HEK293T (cell line): ENCODE measurements at regions not wholly inside any gene's neighbourhood (a gene's known extent, or its start where the extent isn't known, plus 50 kb on each side); places are given as distances from the start of the nearest gene placed in this dataset.

Experiments
- CTCF ChIA-PET: fragments of 350-600 bp; formaldehyde crosslinking; extraction: SDS; loops from one replicate; lab custom pipeline; 2021; ENCODE audit warnings: antibody characterized with exemption, inconsistent platforms; lab: Yijun Ruan, JAX
- POLR2A ChIA-PET: fragments of 350-600 bp; formaldehyde crosslinking; extraction: SDS; loops from one replicate; lab custom pipeline; 2020; ENCODE audit warnings: antibody characterized with exemption, inconsistent platforms; lab: Yijun Ruan, JAX
- DNase-seq: peaks from one replicate; pipeline ENCODE4 v3.0.0; 2012; ENCODE audit warnings: mixed read lengths; ENCODE audit errors: extremely low spot score
- ARNT ChIP-seq: fragments of 450-650 bp; IDR thresholded peaks from 2 replicates; pipeline ENCODE4 v1.6.1; 2017; ENCODE audit warnings: mild to moderate bottlenecking
- BHLHE40 ChIP-seq: fragments of 450-650 bp; IDR thresholded peaks from 2 replicates; pipeline ENCODE4 v1.6.1; 2016; ENCODE audit warnings: mild to moderate bottlenecking, moderate library complexity, borderline replicate concordance
- CTBP1 ChIP-seq: fragments of 450-650 bp; IDR thresholded peaks from 2 replicates; pipeline ENCODE4 v1.6.1; 2016; ENCODE audit warnings: borderline replicate concordance
- ELF4 ChIP-seq: fragments of 450-650 bp; IDR thresholded peaks from 2 replicates; pipeline ENCODE4 v1.6.1; 2017; ENCODE audit warnings: antibody characterized with exemption
- FOXA1 ChIP-seq: fragments of 450-650 bp; IDR thresholded peaks from 2 replicates; pipeline ENCODE4 v1.6.1; 2016; ENCODE audit warnings: mild to moderate bottlenecking
- FOXK2 ChIP-seq: fragments of 450-650 bp; IDR thresholded peaks from 2 replicates; pipeline ENCODE4 v1.6.1; 2016; ENCODE audit warnings: mild to moderate bottlenecking
- FOXM1 ChIP-seq: fragments of 450-650 bp; IDR thresholded peaks from 2 replicates; pipeline ENCODE4 v1.6.1; 2017; ENCODE audit warnings: mild to moderate bottlenecking, borderline replicate concordance
- HDGF ChIP-seq: fragments of 450-650 bp; IDR thresholded peaks from 2 replicates; pipeline ENCODE4 v1.6.1; 2017; ENCODE audit warnings: antibody characterized with exemption, borderline replicate concordance
- L3MBTL2 ChIP-seq: fragments of 450-650 bp; conservative IDR thresholded peaks from 2 replicates; pipeline ENCODE4 v1.6.1; 2016; ENCODE audit warnings: mild to moderate bottlenecking
- LEF1 ChIP-seq: fragments of 450-650 bp; IDR thresholded peaks from 2 replicates; pipeline ENCODE4 v1.6.1; 2017; ENCODE audit warnings: mild to moderate bottlenecking, borderline replicate concordance
- NFRKB ChIP-seq: fragments of 450-650 bp; IDR thresholded peaks from 2 replicates; pipeline ENCODE4 v1.6.1; 2016; ENCODE audit warnings: mild to moderate bottlenecking, moderate library complexity
- SP1 ChIP-seq: fragments of 450-650 bp; IDR thresholded peaks from 2 replicates; pipeline ENCODE4 v1.6.1; 2017
- SUZ12 ChIP-seq: fragments of 450-650 bp; IDR thresholded peaks from 2 replicates; pipeline ENCODE4 v1.6.1; 2016; ENCODE audit warnings: mild to moderate bottlenecking
- TARDBP ChIP-seq: fragments of 450-650 bp; IDR thresholded peaks from 2 replicates; pipeline ENCODE4 v1.6.1; 2016
- ZNF384 ChIP-seq: fragments of 450-650 bp; IDR thresholded peaks from 2 replicates; pipeline ENCODE4 v1.6.1; 2016
- TF ChIP-seq, protein P1 (sequence below): fragments of 450-650 bp; IDR thresholded peaks from 2 replicates; pipeline ENCODE4 v1.6.1; 2016

DNA sequence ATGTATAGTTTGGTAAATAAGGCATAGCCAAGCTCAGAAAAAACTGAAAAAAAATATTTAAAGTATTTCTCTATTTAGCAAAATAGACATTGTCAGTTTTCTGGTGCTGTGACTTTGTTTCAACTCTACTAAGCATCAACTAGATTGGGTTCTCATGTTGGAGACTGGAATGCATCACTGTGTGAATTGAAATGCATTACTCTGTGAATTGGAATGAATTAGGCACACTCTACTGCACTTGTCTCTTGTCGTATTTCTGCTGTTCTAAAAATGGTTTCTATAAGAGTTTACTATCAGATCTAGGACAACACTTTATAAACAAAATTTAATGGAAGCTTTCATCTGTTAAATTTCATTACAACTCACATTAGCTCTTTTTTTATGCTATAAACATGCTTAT is 1772.2 kb downstream of the MAT2B start:
- no peak for DNase-seq
- ChIA-PET POLR2A (no interaction called here), CTCF (no interaction called here)
- TF ChIP-seq ZNF384 (no peak), ARNT (no peak), ELF4 (no peak), CTBP1 (no peak), FOXK2 (no peak), SP1 (no peak), BHLHE40 (no peak), HDGF (no peak), L3MBTL2 (no peak), SUZ12 (no peak)
- TF ChIP-seq, protein P1, sequence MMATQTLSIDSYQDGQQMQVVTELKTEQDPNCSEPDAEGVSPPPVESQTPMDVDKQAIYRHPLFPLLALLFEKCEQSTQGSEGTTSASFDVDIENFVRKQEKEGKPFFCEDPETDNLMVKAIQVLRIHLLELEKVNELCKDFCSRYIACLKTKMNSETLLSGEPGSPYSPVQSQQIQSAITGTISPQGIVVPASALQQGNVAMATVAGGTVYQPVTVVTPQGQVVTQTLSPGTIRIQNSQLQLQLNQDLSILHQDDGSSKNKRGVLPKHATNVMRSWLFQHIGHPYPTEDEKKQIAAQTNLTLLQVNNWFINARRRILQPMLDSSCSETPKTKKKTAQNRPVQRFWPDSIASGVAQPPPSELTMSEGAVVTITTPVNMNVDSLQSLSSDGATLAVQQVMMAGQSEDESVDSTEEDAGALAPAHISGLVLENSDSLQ: no peak

DNA sequence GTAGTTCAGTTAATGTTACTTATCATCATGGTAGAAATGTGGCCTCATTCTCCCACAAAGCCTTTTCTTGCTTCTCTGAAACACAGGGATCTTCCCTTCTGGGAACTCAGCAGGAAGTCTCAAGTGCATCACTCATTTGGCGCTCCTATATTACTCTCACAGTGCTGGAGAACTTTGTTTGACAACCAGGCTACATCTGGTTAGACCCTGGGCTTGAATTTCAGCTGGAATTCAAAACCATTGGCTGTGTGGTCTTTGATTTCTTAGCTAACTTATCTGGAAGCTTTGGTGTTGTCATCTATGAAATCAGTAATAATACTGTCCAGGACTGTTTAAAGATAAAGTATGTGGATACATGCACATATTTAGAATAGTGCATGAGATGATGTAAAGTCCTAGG is 1777.1 kb downstream of the MAT2B start:
- POLR2A ChIA-PET: no interaction called here
- no peak for TF ChIP-seq FOXA1
- no peak for TF ChIP-seq FOXM1
- TF ChIP-seq L3MBTL2: no peak
- TF ChIP-seq TARDBP: no peak
- CTCF ChIA-PET: no interaction called here

DNA sequence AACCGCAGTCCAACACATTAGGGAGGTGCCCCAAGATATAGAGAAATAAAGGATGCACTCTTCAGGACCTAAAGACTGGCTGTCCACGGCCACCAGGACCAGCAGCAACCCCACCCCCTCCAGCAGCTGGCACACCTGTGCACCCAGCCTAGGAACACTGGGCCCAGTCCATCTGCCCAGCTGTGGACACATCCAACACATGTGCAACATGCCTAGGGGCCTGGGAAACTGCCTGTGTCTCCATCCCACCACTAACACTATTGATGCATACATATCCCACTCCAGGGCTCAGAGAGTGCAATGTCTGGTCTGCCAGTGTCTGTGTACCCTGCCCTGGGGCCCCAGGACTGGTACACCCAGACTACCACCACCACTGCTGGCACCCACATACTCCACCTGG is 1781.3 kb downstream of the MAT2B start:
- ChIA-PET CTCF (no interaction called here), POLR2A (no interaction called here)
- TF ChIP-seq FOXA1 (no peak), CTBP1 (no peak), FOXM1 (no peak), NFRKB (no peak), ZNF384 (no peak), ELF4 (no peak), HDGF (no peak)
- TF ChIP-seq, protein P1: no peak
- DNase-seq: no peak

More for the DNA sequence above, 1777.1 kb downstream of the MAT2B start:
- DNase-seq: no peak

GRCh38 chr5:165290535-165290934 is 1785.1 kb downstream of the MAT2B start:
- TF ChIP-seq SUZ12 (no peak), NFRKB (no peak), ARNT (no peak), ZNF384 (no peak), CTBP1 (no peak), SP1 (no peak), FOXK2 (no peak), TARDBP (no peak)
- no peak for DNase-seq
- ChIA-PET POLR2A (no interaction called here), CTCF (interaction anchor here (0.6 kb wide), 1 partner anchor 518 kb away, joined by 4 read pairs; no protein-coding TSS in a partner anchor)

DNA sequence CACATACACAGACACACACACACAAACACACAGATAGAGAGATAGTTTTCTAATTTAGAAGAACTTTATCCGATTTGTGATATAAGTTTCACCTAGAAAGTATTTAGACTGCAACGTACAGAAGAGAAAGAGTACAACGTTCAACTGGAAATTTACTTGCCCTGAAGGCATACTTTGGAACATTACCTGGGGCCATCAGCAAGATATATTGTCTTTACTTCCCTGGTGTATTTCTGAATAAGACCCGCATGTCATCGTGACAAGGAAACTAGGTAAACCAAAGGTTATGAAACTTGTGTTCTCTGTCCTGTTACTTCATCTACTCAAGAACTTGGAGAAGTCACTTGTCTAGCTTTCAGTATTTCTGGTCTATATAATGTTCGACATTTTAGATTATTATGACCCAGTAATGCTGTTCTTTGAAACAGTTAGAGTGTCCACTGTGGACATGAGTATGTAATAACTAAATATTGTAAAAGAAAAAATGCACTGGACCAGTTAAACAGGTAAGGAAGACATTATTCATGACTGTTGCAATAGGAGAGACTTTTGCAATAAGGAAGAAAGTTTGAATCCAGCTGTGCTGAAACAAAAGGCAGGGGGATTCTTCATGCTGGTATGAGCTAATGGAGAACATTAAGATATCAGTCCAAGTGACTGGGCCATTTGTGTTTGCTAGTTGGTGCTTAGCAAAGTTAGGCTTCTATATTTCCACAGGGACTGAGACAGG is 1791.1 kb downstream of the MAT2B start:
- ChIA-PET POLR2A (no interaction called here), CTCF (no interaction called here)
- TF ChIP-seq ARNT (no peak), NFRKB (no peak)
- DNase-seq: no peak

DNA sequence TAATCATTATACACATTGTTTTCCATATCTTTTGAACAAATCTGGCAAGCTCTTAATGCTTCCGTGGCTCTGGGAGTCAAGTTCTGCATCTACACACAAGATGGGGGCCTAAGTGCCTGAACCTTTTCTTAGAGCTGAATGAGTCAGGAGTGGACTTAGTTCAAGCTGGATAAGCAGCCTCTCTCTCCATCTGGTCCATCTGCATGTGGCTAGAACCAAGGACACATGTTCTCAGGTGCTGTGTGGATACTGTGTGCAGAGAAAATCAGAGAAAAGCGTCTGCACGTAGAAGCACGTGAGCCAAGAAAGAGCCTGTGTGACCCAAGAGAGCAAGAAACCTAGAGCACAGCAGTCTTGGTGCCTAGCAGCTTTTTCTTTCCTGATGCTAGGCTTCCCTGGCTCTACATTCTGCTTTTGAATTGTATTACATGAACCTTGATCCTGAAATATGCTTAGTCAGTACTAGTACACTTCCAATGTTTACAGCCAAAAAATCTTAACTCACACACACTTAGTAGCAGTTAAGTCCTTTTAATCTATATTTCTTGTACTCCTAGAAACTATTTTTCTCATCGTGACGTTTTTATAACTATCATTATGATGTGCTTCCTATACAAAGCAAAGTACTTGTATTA is 1798.9 kb downstream of the MAT2B start:
- CTCF ChIA-PET: no interaction called here
- POLR2A ChIA-PET: no interaction called here
- no peak for TF ChIP-seq FOXA1
- no peak for TF ChIP-seq LEF1
- no peak for TF ChIP-seq BHLHE40
- TF ChIP-seq CTBP1: no peak
- no peak for TF ChIP-seq NFRKB
- DNase-seq: no peak

DNA sequence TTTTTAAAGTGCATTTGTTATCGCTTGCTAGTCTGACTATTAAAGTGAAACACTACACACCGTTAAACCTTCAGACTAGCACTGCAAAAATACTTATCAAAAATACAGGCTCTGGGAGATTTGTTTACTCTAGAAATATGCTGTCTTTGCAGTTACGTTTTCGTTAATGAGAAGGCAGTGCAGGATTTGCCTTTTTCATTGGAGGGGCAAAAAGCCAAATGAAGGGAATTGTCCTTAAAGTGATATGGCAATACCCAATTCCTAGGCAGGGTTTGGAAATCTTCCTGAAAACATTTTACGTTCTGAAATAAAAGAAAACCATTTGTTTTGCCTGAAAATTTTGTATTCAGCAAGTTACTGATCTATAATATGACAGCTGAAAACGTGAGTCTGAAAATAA is 1800.2 kb downstream of the MAT2B start:
- TF ChIP-seq ARNT: no peak
- TF ChIP-seq HDGF: no peak
- no peak for TF ChIP-seq ELF4
- TF ChIP-seq LEF1: no peak
- TF ChIP-seq FOXM1: no peak
- TF ChIP-seq FOXK2: no peak
- CTCF ChIA-PET: no interaction called here

DNA sequence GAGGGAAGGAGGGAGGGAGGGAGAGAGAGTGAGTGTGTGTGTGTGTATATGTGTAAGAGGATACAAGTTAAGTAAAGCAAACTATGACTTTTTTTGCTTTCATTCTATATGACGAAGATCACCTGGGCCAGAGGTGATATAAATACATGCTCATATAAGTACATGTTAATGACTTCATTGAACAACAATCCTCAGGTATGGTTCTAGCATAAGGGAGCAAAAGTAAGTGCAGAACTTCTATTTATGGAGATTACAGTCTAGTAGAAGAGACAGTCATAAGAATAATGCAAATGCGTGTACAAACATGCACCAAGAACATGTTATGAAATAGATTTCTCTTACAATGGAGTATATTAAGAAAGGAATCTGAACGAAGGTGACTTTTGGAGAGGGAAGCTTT is 1804.0 kb downstream of the MAT2B start:
- CTCF ChIA-PET: no interaction called here
- DNase-seq: no peak
- TF ChIP-seq, protein P1: no peak
- no peak for TF ChIP-seq HDGF
- no peak for TF ChIP-seq SP1
- no peak for TF ChIP-seq L3MBTL2
- no peak for TF ChIP-seq LEF1
- TF ChIP-seq FOXM1: no peak
- no peak for TF ChIP-seq FOXA1
- no peak for TF ChIP-seq CTBP1
- no peak for TF ChIP-seq ZNF384
- TF ChIP-seq NFRKB: no peak
- TF ChIP-seq FOXK2: no peak
- no peak for TF ChIP-seq BHLHE40
- no peak for TF ChIP-seq ELF4
- no peak for TF ChIP-seq ARNT
- TF ChIP-seq SUZ12: no peak
- no peak for TF ChIP-seq TARDBP
- POLR2A ChIA-PET: no interaction called here

More for the DNA sequence above, 1800.2 kb downstream of the MAT2B start:
- POLR2A ChIA-PET: no interaction called here
- no peak for DNase-seq
